ENCODE measurements at regions not wholly inside any gene's neighbourhood (a gene's known extent, or its start where the extent isn't known, plus 50 kb on each side); places are given as distances from the start of the nearest gene placed in this dataset.
A peak's percentile ranks its signal among the peaks of the same experiment; 100 is the strongest.
"Not testable (repeated sequence)": the region's sequence is repeated elsewhere in the genome, so short reads cannot be mapped to it uniquely, and the experiment has no call there.

DNA sequence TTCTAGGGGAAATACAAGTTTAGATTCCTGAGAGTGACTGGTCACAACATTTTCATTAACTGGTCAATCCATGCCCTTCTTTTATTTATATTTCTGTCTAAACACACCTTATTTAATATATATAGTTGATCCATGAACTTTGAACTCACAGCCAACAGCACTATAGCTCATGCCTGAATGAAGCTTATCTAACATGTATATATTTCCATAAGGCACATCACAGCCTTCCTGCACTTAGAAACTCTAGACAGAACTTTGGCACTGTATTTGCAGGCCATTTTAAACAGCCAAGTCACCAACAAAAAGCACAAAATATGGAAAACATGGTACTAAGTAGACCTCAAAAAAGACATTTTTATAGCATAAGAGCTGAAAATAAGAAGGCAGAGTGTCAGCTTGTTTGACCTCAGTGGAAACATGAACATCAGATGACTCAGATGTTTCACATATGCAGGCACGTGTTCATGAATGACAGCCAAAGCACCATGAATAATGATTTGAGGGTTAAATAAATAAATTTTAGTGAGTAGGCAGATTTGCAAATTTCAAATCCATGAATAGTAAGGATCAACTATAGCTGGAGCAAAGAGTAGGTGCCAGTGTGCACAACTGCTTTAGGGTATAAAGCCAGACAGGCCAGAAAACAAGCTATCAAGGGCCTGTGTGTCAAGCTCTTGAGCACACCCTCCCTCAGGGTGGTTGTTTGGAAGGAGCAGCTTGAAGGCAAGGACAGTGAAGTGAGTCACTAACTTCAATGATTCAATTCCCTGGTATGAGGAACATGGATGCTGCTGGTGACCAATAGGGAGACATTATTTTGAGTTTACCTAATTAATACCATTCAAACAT lies 88.9 kb upstream of the NT5E start:
- DNase-seq = no peak
- intact Hi-C loops (cut with DNase I) = no loop called here

DNA sequence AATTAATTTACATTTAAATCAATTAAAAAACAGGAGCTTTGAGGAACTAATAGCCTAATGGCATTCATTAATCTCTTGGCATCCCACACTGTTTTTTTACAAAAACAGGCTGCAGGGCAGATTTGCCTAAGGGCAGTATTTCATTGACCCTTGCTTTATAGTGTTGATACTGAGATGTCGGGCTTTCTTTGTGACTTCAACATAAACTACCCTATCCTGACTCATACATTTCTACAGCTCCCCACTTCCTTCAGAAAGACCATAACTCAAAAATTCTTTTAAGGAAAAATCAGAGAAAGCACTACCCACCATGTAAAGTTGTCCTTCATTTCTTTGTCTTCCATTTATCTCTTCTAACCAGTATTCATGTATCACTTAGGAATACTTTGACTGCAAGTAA lies 92.2 kb upstream of the NT5E start:
- DNase-seq = no peak
- intact Hi-C loops (cut with DNase I) = no loop called here

DNA sequence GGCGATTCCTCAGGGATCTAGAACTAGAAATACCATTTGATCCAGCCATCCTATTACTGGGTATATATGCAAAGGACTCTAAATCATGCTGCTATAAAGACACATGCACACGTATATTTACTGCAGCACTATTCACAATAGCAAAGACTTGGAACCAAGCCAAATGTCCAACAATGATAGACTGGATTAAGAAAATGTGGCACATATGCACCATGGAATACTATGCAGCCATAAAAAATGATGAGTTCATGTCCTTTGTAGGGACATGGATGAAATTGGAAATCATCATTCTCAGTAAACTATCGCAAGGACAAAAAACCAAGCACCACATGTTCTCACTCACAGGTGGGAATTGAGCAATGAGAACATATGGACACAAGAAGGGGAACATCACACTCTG lies 93.1 kb upstream of the NT5E start:
- intact Hi-C loops (cut with DNase I); DNase-seq: not testable (repeated sequence)

DNA sequence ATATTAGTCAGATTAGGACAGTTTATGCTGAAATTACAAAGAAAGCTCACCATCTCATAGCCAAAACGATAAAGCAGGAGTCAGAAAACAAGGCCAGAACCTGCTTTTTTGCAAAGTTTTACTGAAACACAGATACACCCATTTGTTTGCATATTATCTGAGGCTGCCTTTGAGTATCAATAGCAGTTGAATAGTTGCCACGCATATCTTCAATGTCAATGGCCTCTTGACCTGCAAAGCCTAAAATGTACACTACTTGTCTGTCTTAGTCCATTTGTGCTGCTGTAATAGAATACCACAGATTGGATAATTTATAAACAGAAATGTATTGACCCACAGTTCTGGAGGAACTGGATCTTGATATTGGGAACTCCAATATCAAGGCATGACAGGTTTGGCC lies 94.1 kb upstream of the NT5E start:
- DNase-seq = no peak
- intact Hi-C loops (cut with DNase I) = loop anchor here (1.0 to 2.0 kb wide), 3 partner anchors 127 to 321 kb away; no protein-coding TSS in a partner anchor

DNA sequence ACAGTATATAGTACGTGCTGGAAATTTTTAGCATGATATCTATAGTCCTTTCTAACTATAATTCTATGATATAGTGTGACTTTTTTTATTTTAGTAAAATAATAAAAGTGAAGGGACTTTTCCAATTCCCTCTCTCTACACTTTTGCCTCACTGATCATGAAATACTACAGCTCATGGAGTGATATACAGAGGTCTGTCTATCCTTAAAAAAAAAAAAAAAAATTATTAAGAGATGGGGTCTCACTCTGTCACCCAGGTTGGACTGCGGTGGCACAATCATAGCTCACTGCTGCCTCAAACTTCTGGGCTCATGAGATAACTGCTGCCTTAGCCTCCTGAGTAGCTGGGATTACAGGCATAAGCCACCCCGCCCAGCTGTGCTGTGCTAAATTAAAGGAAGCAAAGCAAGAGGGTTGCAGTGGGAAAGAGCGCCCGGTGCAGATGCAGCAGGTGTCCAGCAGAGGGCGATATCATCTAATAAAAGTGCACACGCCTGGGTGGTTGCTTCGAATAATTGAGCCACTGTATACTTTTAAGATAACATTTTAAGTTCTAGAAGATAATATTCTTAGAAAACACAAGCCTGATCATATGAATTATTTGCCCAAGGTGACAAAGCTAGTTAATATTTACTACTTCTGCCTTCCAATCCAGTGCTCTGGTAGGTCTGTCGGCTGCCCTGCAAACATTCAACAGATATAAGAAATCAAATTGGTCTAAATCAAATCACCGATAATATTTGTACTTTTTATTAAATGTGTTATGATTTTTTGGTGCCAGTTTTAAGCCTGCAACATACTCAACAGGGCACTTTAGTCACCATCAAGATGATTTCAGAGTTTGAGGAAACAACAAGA lies 94.9 kb upstream of the NT5E start:
- peak; percentile 54 to 95 (median 68) for DNase-seq
- intact Hi-C loops (cut with DNase I) = loop anchor here (1.0 to 2.0 kb wide), 3 partner anchors 128 to 322 kb away; no protein-coding TSS in a partner anchor

DNA sequence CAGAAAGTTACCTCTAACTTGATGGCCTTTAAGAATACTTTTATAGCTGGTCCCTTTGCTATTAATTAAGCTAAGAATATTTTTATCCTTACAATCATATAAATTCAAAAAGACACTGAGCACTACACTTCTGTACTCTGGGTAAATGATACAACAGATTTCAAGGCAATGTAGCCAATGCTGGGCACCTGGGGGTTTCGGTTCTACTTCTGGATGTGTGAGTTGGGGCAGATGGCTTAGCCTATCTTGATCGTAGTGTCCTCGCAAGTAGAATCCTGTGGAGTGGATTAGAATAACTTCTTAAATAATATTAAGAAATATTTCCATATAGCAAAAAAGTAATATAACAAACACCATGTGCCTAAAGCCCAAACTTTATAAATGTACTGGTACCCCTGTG lies 96.9 kb upstream of the NT5E start:
- intact Hi-C loops (cut with DNase I) = no loop called here

DNA sequence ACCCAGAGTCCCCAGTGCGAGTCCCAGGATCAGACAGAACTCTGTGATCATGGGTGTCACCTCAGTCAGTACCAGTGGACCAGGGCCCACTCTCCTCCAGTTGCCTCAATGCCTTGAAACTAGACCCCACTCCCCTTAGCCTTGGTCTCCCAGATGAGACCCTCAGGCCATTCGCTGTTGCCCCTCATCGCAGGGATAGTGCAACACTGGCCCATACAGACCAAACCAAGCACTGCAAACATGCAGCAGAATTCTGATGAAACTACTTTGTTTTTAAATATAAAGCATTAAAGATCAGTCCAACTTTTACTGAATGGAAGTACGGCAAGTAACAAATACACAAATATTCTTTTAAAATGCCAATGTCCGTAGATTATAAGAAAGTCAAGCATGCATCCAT lies 101.2 kb upstream of the NT5E start:
- DNase-seq = no peak
- intact Hi-C loops (cut with DNase I) = no loop called here

More for the DNA sequence above, 96.9 kb upstream of the NT5E start:
- no peak for DNase-seq

DNA sequence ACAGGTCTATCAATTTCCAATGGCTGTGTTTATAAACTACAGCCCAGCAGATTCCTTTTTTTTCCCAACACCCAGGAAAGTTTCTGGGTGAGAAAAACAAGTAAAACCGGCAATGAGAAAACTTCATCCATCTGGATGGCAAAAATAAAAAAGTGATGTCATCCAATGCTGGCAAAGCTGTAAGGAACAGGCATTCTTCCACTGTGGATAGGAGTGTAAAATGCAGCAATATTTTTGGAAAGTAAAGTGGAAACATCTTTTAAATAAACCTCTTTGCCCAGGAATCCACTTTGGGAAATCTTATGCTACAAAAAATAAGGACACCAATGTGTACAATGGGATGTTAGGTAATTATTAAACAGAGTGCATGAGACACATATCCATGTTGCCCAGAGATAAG lies 102.1 kb upstream of the NT5E start:
- intact Hi-C loops (cut with DNase I) = no loop called here
- no peak for DNase-seq

DNA sequence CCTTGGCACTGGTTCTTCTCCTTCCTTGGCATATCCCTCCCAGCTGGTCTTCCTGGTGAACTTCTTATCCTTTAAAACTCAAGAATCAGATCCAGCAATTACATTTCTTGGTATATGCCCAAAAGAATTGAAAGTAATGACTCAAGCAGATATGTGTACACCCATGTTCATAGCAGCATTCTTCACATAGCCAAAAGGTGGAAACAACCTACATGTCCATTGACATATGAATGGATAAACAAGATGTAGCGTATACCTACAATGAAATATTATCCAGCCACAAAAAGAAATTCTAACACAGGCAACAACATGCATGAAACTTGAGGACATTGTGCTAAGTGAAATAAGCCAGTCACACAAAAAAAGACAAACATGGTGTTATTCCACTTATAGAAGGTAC lies 103.7 kb upstream of the NT5E start:
- intact Hi-C loops (cut with DNase I) = no loop called here

DNA sequence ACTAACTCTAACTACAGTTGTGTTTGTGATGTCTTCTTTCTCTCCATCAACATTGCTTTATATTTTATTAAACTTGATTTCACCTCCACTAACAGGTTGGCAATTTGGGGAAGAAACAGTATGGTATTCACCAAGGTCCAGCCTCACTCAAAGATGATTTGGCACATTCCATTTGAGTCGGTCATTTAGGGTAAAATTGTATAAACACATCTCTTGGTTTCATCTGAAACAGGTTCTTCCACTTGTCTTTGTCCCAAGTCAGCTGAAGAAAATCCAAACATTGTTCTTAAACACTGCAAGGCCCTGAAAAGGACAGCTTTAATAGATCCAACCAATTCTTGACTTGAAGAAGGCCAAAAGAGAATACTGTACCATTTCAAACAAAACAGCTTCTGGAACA lies 104.9 kb upstream of the NT5E start:
- DNase-seq = no peak
- intact Hi-C loops (cut with DNase I) = no loop called here

More for the DNA sequence above, 103.7 kb upstream of the NT5E start:
- DNase-seq = no peak

DNA sequence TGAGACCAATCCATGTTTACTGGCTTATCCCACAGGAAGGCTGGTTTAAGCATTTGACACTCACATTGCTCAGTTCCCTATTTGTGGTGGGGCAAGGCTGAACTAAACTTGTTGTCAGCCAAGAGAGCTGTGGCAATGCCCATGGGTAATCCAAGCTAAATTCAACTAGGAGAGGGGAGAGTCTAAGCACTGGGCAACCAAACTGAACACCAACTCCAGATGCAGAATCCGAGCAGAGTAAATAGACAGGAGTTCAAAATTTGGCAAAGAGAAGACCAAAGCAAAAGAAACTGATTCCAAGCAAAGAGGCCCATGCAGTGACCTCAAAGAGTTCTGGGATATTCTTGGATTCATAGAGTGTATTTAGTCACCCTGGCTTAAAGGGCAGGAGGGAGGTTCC lies 106.5 kb upstream of the NT5E start:
- intact Hi-C loops (cut with DNase I) = no loop called here
- no peak for DNase-seq

DNA sequence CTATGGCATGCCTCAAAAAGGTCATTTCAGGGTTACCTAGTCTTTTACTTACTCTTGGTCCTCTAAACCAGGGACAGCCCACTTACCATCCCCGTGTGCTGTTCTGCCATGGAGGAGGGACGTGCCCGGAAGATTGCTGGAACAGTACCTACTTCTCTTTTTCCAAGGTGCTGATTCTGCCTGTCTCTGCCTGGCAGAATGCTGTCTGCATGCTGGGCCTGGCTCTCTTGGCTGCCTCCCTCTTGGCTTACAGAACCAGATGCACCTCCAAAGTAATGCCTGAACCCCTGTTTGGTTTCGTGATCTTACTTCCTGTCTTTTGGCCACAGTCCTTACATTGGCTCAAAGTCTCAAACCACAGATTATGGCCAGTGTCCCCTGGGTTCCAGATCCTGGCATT lies 120.7 kb upstream of the NT5E start:
- peak in 1 of 10 donors; percentile 57 for DNase-seq
- intact Hi-C loops (cut with DNase I) = loop anchor here (10.0 kb wide), 2 partner anchors 904 to 1104 kb away; partner anchors contain the start of gene CEP162

DNA sequence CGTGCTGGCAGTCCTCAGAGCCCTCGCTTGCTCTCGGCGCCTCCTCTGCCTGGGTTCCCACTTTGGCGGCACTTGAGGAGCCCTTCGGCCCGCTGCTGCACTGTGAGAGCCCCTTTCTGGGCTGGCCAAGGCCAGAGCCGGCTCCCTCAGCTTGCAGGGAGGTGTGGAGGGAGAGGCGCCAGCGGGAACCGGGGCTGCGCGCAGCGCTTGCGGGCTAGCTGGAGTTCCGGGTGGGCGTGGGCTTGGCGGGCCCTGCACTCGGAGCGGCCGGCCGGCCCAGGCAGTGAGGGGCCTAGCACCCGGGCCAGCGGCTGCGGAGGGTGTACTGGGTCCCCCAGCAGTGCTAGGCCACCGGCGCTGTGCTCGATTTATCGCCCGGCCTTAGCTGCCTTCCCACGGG lies 124.1 kb upstream of the NT5E start:
- intact Hi-C loops (cut with DNase I) = loop anchor here (10.0 kb wide), 2 partner anchors 901 to 1101 kb away; partner anchors contain the start of gene CEP162
- DNase-seq = peak in 1 of 10 donors; percentile 78

DNA sequence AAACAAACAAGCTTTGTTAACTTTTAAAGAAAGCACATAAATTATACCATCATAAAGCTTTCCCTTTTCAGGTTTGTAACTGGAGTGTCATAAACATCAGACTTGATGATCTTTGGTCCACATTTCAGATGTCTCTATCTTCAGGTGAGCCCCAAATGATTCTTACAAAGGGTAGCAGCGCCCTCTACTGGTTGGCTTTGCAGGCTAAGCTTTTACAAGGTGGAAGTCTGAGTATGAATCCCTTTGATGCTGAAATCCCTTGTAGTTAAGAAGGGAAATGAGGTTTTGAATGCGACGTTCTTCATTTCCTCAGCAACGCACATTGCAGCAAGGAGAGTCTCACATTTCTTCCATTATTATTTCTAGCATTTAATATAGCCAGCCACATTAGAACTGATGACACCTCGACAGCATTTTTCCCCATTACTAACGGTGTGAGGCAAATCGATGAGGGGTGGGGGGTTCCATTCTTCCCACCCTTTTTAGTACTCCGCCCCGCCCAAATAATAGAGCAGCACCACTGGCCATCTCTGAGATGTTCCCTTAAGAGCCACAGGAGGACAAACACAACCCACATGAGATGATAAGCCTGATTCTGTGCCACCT lies 126.3 kb upstream of the NT5E start:
- intact Hi-C loops (cut with DNase I) = loop anchor here (10.0 kb wide), 2 partner anchors 899 to 1099 kb away; partner anchors contain the start of gene CEP162
- DNase-seq = peak in 8 of 10 donors; percentile 29 to 94 (median 78)

DNA sequence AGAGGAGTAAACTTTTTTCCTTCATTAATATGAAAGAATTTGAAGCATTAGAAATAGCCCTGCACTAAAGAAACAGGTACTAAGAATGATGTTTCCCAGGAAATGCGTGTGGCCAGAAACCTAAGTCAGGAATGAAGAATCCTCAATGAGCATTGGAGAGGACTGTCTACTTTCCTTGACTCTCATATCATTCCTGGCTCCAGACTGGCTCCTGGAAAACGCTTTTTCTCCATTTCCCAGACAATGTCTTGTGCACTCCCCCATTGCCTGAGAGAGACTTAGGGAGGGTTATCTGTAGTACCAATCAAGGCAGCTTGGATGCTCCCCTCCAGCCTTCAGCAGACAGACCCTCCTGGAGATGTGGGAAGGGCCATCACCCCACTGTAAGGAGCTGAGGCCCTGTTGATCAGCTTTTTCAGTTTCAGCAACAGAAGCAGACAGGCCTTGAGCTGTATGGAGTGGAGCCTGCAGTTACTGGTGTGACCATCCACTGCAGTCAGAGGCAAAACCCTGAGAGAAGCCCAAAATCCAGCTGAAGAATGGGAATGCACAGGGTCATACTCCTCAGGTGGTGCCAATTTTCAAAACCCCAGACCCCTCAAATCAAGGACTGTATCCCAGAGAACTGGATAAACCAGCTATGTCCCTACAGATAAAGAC lies 127.3 kb upstream of the NT5E start:
- intact Hi-C loops (cut with DNase I) = loop anchor here (10.0 kb wide), 2 partner anchors 898 to 1098 kb away; partner anchors contain the start of gene CEP162
- no peak for DNase-seq

DNA sequence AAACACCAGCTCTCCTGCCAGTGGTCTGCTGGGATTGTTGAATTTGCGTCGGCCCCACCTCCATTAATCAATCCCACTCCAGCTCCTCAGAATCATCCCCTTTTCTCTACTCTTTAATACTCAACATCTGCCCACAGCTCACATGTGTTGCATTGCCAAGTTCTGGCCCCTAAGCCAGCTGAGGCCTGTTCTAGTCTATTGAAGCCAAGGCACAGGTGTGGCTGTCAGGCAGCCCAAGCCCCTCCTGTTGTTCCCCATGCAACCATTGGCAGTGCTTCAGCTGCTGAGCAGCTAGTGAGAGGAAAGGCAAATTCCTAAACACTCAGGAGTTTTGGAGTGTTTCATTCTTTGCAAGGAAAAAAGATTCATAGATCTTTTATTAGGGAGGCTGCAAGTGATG lies 128.0 kb upstream of the NT5E start:
- intact Hi-C loops (cut with DNase I) = loop anchor here (10.0 kb wide), 2 partner anchors 897 to 1097 kb away; partner anchors contain the start of gene CEP162
- DNase-seq = no peak

DNA sequence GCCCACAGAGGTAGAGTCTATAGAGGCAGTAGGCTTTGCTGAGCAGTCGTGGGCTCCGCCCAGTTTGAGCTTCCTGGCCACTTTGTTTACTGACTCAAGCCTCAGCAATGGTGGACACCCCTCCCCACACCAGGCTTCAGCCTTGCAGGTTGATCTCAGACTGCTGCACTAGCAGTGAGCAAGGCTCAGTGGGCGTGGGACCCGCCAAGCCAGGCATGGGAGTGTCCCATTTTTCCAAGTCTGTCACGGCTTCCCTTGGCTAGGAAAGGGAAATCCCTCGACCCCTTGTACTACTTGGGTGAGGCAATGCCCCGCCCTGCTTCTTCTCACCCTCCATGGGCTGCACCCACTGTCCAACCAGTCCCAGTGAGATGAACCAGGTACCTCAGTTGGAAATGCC lies 135.3 kb upstream of the NT5E start:
- intact Hi-C loops (cut with DNase I) = no loop called here
- no peak for DNase-seq

DNA sequence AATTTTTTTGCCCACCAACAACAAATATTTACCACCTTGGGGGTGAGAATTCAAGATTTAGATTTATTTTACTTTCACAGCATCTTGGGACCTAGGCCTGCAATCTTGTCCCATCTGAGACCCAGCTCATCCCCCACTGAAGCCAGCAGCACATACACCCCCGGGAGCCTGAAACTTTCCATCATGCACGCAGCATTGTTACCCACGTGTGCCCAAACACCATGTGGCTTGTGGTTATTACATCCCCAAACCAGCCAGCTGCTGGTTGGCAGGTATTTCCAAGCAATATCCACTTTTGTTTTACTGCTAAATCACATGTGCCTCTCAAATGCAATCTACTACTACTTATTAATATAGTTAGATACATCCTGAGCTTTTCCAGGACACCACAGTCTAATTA lies 149.3 kb upstream of the NT5E start:
- no peak for DNase-seq
- intact Hi-C loops (cut with DNase I) = no loop called here

DNA sequence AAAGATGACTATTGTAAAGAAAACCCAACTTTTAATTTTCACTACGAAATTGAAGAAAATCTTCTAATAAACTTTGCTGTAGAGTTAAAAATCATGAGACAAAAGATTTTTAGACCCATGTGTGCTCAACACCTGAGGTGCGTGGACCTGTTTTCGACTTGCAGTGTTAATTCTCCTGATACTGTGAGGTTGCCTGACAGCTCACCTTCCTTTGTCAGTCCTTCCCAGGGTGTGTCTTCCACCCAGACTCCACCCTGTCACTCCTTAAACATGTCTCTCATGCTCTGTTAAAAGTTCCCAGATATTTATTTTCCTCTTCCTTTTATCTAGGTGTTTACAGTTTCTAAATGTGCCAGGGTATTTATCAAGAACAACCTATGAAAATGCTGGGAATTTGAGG lies 151.3 kb upstream of the NT5E start:
- intact Hi-C loops (cut with DNase I) = no loop called here
- no peak for DNase-seq

DNA sequence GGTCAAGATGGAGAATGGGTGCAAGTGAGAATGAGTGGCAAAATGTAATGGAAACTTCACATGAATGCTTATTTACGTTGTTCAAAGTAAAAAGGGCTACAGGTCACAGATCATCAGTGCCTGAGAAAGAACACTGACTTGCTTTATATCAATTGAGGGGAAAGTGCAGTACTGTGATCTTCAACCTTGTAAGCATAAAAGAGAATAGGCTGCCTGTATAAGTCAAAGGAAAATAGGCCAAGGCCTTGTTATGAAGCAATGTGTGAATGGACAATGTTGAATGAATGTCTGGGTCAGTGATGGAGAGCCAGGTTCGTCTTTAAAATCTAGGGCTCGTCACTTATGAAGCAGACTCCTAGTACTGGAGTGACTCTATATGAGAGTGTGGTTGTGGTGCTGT lies 158.6 kb upstream of the NT5E start:
- no peak for DNase-seq
- intact Hi-C loops (cut with DNase I) = no loop called here
